ENCODE measurements at regions not wholly inside any gene's neighbourhood (a gene's known extent, or its start where the extent isn't known, plus 50 kb on each side); places are given as distances from the start of the nearest gene placed in this dataset.
"Not testable (repeated sequence)": the region's sequence is repeated elsewhere in the genome, so short reads cannot be mapped to it uniquely, and the experiment has no call there.

DNA sequence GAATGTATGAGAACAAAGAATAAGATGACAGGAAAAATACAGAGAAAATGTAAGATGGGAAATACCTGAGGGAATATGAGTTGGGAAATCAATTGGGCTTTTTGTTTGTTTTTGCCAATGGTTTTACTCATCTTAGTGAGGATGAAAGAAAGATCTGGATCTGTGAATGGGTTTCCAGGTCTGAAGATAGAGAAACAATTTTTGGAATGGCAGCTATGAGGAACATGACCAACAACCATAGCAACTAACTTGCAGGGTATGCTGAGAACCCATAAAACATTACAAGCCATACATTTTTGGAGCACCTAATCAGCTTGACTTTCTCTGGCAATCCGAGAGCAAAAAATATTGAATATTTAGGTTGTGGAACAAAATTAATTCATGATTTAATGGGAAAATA, 290.0 kb downstream of the KCTD12 start:
- 90 to 94% methylated on average over 1 of the region's 1 CpG for WGBS, 2 donors
- TF ChIP-seq EP300 (IDR thresholded peaks at IDR 0.05) (no peak), POLR2A (IDR thresholded peaks at IDR 0.05) (no peak)
- TF ChIP-seq, protein P1, sequence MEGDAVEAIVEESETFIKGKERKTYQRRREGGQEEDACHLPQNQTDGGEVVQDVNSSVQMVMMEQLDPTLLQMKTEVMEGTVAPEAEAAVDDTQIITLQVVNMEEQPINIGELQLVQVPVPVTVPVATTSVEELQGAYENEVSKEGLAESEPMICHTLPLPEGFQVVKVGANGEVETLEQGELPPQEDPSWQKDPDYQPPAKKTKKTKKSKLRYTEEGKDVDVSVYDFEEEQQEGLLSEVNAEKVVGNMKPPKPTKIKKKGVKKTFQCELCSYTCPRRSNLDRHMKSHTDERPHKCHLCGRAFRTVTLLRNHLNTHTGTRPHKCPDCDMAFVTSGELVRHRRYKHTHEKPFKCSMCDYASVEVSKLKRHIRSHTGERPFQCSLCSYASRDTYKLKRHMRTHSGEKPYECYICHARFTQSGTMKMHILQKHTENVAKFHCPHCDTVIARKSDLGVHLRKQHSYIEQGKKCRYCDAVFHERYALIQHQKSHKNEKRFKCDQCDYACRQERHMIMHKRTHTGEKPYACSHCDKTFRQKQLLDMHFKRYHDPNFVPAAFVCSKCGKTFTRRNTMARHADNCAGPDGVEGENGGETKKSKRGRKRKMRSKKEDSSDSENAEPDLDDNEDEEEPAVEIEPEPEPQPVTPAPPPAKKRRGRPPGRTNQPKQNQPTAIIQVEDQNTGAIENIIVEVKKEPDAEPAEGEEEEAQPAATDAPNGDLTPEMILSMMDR (IDR thresholded peaks at IDR 0.05): no peak

DNA sequence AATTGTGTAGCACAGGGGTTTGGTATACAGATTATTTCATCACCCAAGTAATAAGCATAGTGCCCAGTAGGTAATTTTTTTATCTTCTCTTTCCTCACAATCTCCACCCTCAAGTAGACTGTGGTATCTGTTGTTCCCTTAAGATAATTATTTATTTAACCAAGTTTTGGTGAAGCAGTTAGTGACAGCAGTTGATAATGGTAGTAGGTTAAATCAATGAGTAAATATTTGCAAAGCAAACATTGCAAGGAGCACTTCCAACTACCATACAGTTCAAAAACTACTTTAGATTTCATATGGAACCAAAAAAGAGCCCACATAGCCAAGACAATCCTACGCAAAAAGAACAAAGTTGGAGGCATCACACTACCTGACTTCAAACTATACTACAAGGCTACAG, 291.8 kb downstream of the KCTD12 start:
- 95 to 100% methylated on average over 1 of the region's 1 CpG for WGBS, 2 donors
- no peaks in the 10 kb centered on the region for H3K27me3 ChIP-seq
- peaks cover 0 to 4% (median 0%) of the 10 kb centered on the region in 4 donors for H3K9me3 ChIP-seq
- H3K4me3 ChIP-seq: no peak overlapping the region
- TF ChIP-seq POLR2A (IDR thresholded peaks at IDR 0.05) (no peak), EP300 (IDR thresholded peaks at IDR 0.05) (no peak)
- TF ChIP-seq, protein P1 (IDR thresholded peaks at IDR 0.05): no peak
- H3K36me3 ChIP-seq: no peaks in the 10 kb centered on the region
- DNase-seq (ENCODE audit: low spot score in 2 of 2): no peak
- H3K4me1 ChIP-seq: peaks cover 0 to 5% (median 0%) of the 10 kb centered on the region in 4 donors
- H3K27ac ChIP-seq: no peak overlapping the region

More for the DNA sequence above, 290.0 kb downstream of the KCTD12 start:
- Histone ChIP-seq H3K4me3 (no peak overlapping the region), H3K36me3 (no peaks in the 10 kb centered on the region), H3K9me3 (peaks cover 0 to 4% (median 0%) of the 10 kb centered on the region in 4 donors), H3K27ac (no peak overlapping the region), H3K4me1 (peaks cover 0 to 13% (median 0%) of the 10 kb centered on the region in 4 donors), H3K27me3 (no peaks in the 10 kb centered on the region)
- DNase-seq (ENCODE audit: low spot score in 2 of 2): no peak

DNA sequence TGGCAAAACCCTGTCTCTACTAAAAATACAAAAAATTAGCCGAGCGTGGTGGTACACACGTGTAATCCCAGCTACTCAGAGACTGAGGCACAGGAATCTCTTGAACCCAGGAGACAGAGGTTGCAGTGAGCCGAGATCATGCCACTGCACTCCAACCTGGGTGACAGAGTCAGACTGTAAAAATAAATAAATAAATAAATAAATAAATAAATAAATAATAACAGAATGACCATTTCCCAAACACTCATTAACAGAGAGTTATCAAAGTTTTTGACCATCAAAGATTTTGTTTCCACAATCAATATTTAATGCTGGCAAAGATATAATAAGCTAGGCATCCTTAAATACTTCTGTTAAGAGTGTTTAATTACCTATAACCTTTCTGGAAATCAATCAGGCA, 299.4 kb downstream of the KCTD12 start:
- no peaks in the 10 kb centered on the region for H3K4me1 ChIP-seq
- H3K27ac ChIP-seq: no peak overlapping the region
- TF ChIP-seq, protein P1 (IDR thresholded peaks at IDR 0.05): no peak
- TF ChIP-seq POLR2A (IDR thresholded peaks at IDR 0.05) (no peak), EP300 (IDR thresholded peaks at IDR 0.05) (no peak)
- DNase-seq (ENCODE audit: low spot score in 2 of 2): no peak
- H3K27me3 ChIP-seq: no peaks in the 10 kb centered on the region
- H3K9me3 ChIP-seq: no peaks in the 10 kb centered on the region
- H3K4me3 ChIP-seq: no peak overlapping the region
- 94% methylated on average over 4 of the region's 4 CpGs for WGBS, 2 donors
- no peaks in the 10 kb centered on the region for H3K36me3 ChIP-seq

DNA sequence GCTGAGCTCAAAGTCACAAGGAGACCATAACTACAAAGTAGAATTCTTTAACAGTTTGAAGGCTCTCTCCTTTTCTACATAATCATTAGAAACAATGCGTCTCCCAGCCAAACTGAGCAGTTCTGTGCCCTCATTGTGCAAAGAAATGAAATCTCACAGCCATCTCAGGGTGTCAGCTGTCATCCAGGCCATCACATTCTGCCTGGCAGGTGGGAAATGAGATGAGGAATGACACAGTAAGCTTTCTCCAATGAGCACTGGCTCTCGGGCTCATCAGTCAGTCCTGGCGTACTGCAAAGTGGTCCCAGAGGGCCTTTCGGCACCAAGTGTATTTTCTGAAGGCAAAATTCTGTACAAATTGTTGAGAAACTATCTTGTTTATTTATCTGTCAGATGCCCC, 306.5 kb downstream of the KCTD12 start:
- no peak overlapping the region for H3K27ac ChIP-seq
- 90 to 93% methylated on average over 4 of the region's 4 CpGs for WGBS, 2 donors
- TF ChIP-seq, protein P1 (IDR thresholded peaks at IDR 0.05): no peak
- TF ChIP-seq POLR2A (IDR thresholded peaks at IDR 0.05): no peak
- TF ChIP-seq EP300 (IDR thresholded peaks at IDR 0.05): no peak
- peaks cover 0 to 19% (median 1%) of the 10 kb centered on the region in 4 donors for H3K9me3 ChIP-seq
- H3K4me3 ChIP-seq: no peak overlapping the region
- DNase-seq (ENCODE audit: low spot score in 2 of 2): no peak
- H3K36me3 ChIP-seq: no peaks in the 10 kb centered on the region
- H3K27me3 ChIP-seq: no peaks in the 10 kb centered on the region
- H3K4me1 ChIP-seq: no peaks in the 10 kb centered on the region

DNA sequence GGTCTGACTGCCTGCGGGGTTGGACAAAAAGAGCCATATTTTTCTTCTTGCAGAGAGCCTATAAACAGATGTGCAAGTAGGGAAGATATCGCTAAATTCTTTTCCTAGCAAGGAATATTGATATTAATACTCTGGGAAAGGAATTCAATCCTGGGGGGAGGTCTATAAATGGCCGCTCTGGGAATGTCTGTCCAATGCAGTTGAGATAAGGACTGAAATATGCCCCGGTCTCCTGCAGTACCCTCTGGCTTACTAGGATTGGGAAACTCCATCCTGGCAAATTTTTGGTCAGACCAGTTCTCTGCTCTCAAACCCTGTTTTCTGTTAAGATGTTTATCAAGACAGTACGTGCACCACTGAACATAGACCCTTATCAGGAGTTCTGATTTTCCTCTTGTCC, 310.6 kb downstream of the KCTD12 start:
- H3K36me3 ChIP-seq; H3K4me1 ChIP-seq; H3K27ac ChIP-seq; H3K4me3 ChIP-seq; H3K27me3 ChIP-seq; DNase-seq (ENCODE audit: low spot score in 2 of 2): not testable (repeated sequence)
- WGBS, 2 donors: 86 to 96% methylated on average over 5 of the region's 5 CpGs
- H3K9me3 ChIP-seq: peaks cover 0 to 19% (median 1%) of the 10 kb centered on the region in 4 donors

DNA sequence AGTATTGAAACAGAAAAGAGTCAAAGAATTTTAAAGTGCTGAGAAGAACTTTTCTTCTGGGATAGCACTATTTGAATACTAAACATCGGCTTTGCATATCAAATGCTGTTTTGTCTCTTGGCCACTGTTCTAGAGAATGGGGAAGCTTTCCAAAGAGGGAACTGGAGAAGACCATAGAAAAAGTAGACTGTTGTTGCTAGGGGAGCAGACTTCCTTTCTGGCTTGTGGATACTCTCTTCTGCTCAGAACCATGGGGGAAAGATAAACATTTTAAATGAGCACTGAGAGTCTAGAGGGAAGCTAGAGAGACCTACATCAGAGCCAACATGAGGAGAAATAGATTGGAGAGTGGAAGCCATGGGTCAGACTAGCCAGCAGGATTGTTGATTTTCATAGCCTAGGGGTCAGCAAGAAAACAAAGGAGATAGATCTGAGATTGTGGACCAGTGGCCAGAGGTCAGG, 315.7 kb downstream of the KCTD12 start:
- WGBS, 2 donors: 17 to 22% methylated on average over 1 of the region's 1 CpG
- Histone ChIP-seq H3K4me3 (no peak overlapping the region), H3K27ac (no peak overlapping the region), H3K36me3 (no peaks in the 10 kb centered on the region), H3K27me3 (no peaks in the 10 kb centered on the region), H3K4me1 (peaks cover 0 to 4% (median 0%) of the 10 kb centered on the region in 4 donors), H3K9me3 (peaks cover 0 to 5% (median 0%) of the 10 kb centered on the region in 4 donors)
- TF ChIP-seq POLR2A (IDR thresholded peaks at IDR 0.05) (no peak), EP300 (IDR thresholded peaks at IDR 0.05) (no peak)
- TF ChIP-seq, protein P1 (IDR thresholded peaks at IDR 0.05): no peak
- DNase-seq (ENCODE audit: low spot score in 2 of 2): no peak

Data from tibial nerve (tissue), 4 donors.